Endothelial cell of umbilical vein (primary cell): ENCODE measurements at regions not wholly inside any gene's neighbourhood (a gene's known extent, or its start where the extent isn't known, plus 50 kb on each side); places are given as distances from the start of the nearest gene placed in this dataset.

Experiments
- BruUV-seq: library from RNA; stranded (reverse); fragments of 400-500 nt; replicated peaks from 2 replicates; lab custom pipeline; 2021; lab: Mats Ljungman, UMichigan
- CTCF ChIA-PET: fragments of 300-600, 350-600 bp; sonication (Branson Sonifier 250); formaldehyde crosslinking; loops from one replicate; lab custom pipeline; 2021; ENCODE audit warnings: antibody characterized with exemption, inconsistent platforms; lab: Charles Lee
- POLR2A ChIA-PET: fragments of 300-600, 350-600 bp; sonication (Branson Sonifier 250); formaldehyde crosslinking; loops from one replicate; lab custom pipeline; 2021; ENCODE audit warnings: antibody characterized with exemption, inconsistent platforms; lab: Charles Lee
- DNase-seq: peaks from one replicate; pipeline ENCODE4 v3.0.0-alpha.2; 2011; ENCODE audit warnings: low read depth, low spot score
- FAIRE-seq: peaks from 2 replicates; lab custom pipeline; 2011; peaks lifted over from hg19 to GRCh38; lab: Jason Lieb, UNC
- H2AFZ ChIP-seq: 2 replicates; pipeline ENCODE4 v1.6.0; 2012; ENCODE audit warnings: low read depth, low read length, control low read depth, inconsistent platforms
- H3K27ac ChIP-seq: 2 replicates; pipeline ENCODE4 v1.5.1; 2011; ENCODE audit warnings: low read depth, mild to moderate bottlenecking, control low read depth, low read length, moderate library complexity; ENCODE audit not compliant: insufficient read depth
- H3K27me3 ChIP-seq, 2 experiments: 2 replicates each; pipeline versions ENCODE4 v1.6.0 to v1.6.1; 2011; ENCODE audit warnings: low read length in 2 of 2, mixed read lengths in 1 of 2; ENCODE audit not compliant: control insufficient read depth in 2 of 2, insufficient read depth in 2 of 2
- H3K36me3 ChIP-seq, 2 experiments: 2 replicates in 1 of 2; 3 replicates in 1 of 2; pipeline ENCODE4 v1.5.1; 2011; ENCODE audit warnings: low read length in 2 of 2, mild to moderate bottlenecking in 1 of 2, moderate library complexity in 1 of 2; ENCODE audit not compliant: control insufficient read depth in 2 of 2, insufficient read depth in 2 of 2; ENCODE audit errors: extremely low read depth in 1 of 2
- H3K4me1 ChIP-seq: 3 replicates; pipeline ENCODE4 v1.5.1; 2011; ENCODE audit warnings: mild to moderate bottlenecking, low read length; ENCODE audit not compliant: control insufficient read depth, insufficient read depth; ENCODE audit errors: extremely low read depth
- H3K4me2 ChIP-seq: 2 replicates; pipeline ENCODE4 v1.6.1; 2011; ENCODE audit warnings: low read length, control low read depth, mixed read lengths; ENCODE audit not compliant: insufficient read depth
- H3K4me3 ChIP-seq, 3 experiments: fragments of 200-600 bp in 1 of 3; sonication (generic), shearing (Covaris generic) in 1 of 3; replicated peaks in 1 of 3; 2 replicates each; pipeline ENCODE4 v1.5.1; 2011 to 2016; ENCODE audit warnings: control low read depth in 3 of 3, low read length in 3 of 3, mild to moderate bottlenecking in 2 of 3, inconsistent platforms in 1 of 3, low read depth in 1 of 3, moderate library complexity in 1 of 3; ENCODE audit not compliant: insufficient read depth in 1 of 3
- H3K79me2 ChIP-seq: 2 replicates; pipeline ENCODE4 v1.6.0; 2012; ENCODE audit warnings: low read length, inconsistent platforms; ENCODE audit not compliant: control insufficient read depth, insufficient read depth
- H3K9ac ChIP-seq: replicated peaks from 2 replicates; pipeline ENCODE3; 2011; ENCODE audit warnings: low read length, control low read depth; ENCODE audit not compliant: insufficient read depth; ENCODE audit errors: extremely low read depth
- H3K9me1 ChIP-seq: replicated peaks from 3 replicates; pipeline ENCODE4 v1.6.0; 2011; ENCODE audit warnings: mild to moderate bottlenecking, low read length; ENCODE audit not compliant: control insufficient read depth, insufficient read depth; ENCODE audit errors: extremely low read depth
- H3K9me3 ChIP-seq: replicated peaks from 2 replicates; pipeline ENCODE4 v1.5.1; 2012; ENCODE audit warnings: low read length, inconsistent platforms; ENCODE audit not compliant: control insufficient read depth, insufficient read depth
- H4K20me1 ChIP-seq: replicated peaks from 2 replicates; pipeline ENCODE3; 2011; ENCODE audit warnings: mild to moderate bottlenecking, low read length; ENCODE audit not compliant: control insufficient read depth, insufficient read depth; ENCODE audit errors: extremely low read depth
- CTCF ChIP-seq, 2 donors: IDR thresholded peaks; 1 replicate in 1 of 2; 2 replicates in 1 of 2; pipeline ENCODE4 v1.5.1; 2011; ENCODE audit warnings: low read length in 2 of 2, mild to moderate bottlenecking in 2 of 2, moderate library complexity in 2 of 2, control low read depth in 1 of 2, inconsistent platforms in 1 of 2, low read depth in 1 of 2; ENCODE audit not compliant: insufficient read depth in 1 of 2; ENCODE audit errors: extremely low read depth in 1 of 2
- EZH2 ChIP-seq: IDR thresholded peaks from 2 replicates; pipeline ENCODE4 v1.6.1; 2012; ENCODE audit warnings: borderline replicate concordance, low read depth, mild to moderate bottlenecking, moderate library complexity, low read length, inconsistent platforms; ENCODE audit not compliant: severe bottlenecking
- FOS ChIP-seq: IDR thresholded peaks from 2 replicates; pipeline ENCODE4 v1.6.1; 2011; ENCODE audit warnings: mild to moderate bottlenecking, low read length, moderate library complexity, borderline replicate concordance; ENCODE audit not compliant: insufficient read depth
- GATA2 ChIP-seq: IDR thresholded peaks from 2 replicates; pipeline ENCODE4 v1.7.0; 2011; ENCODE audit warnings: low read depth, mild to moderate bottlenecking, moderate library complexity, mixed read lengths, low read length; ENCODE audit not compliant: insufficient read length, insufficient read depth
- JUN ChIP-seq: IDR thresholded peaks from 2 replicates; pipeline ENCODE4 v1.6.1; 2011; ENCODE audit warnings: borderline replicate concordance, low read depth; ENCODE audit not compliant: insufficient read length, insufficient read depth
- MAX ChIP-seq: IDR thresholded peaks from 2 replicates; pipeline ENCODE4 v1.6.1; 2011; ENCODE audit not compliant: insufficient read depth, insufficient read length
- MYC ChIP-seq: IDR thresholded peaks from one replicate; pipeline ENCODE4 v1.6.1; 2011; ENCODE audit warnings: mild to moderate bottlenecking, low read depth, low read length
- POLR2A ChIP-seq: IDR thresholded peaks from 2 replicates; pipeline ENCODE4 v1.6.1; 2012; ENCODE audit warnings: low read depth, mild to moderate bottlenecking, control low read depth, low read length
- POLR2AphosphoS5 ChIP-seq: IDR thresholded peaks from 2 replicates; pipeline ENCODE4 v1.6.1; 2012; ENCODE audit warnings: low read depth, mild to moderate bottlenecking, control low read depth, low read length, moderate library complexity; ENCODE audit not compliant: insufficient read depth
- dilution Hi-C: fragments of 300-500 bp; cut with MboI; formaldehyde crosslinking; loops from one replicate; pipeline ENCODE4 v1.15.0; 2019; ENCODE audit warnings: low sequenced_read_pairs; ENCODE audit not compliant: extremely low pct_ligation_motif_present
- intact Hi-C: fragments of 100-400 bp; cut with micrococcal nuclease; formaldehyde crosslinking; loops from one replicate; pipeline ENCODE4 v1.10.0; 2022

- Histone ChIP-seq H2AFZ (no peak overlapping the region), H3K36me3 (no peaks in the 10 kb centered on the region), H3K4me2 (no peak overlapping the region), H3K27me3 (no peaks in the 10 kb centered on the region), H4K20me1 (no peaks in the 10 kb centered on the region), H3K9ac (no peak overlapping the region), H3K79me2 (no peaks in the 10 kb centered on the region), H3K4me1 (no peaks in the 10 kb centered on the region), H3K9me3 (no peaks in the 10 kb centered on the region), H3K9me1 (no peaks in the 10 kb centered on the region), H3K27ac (no peak overlapping the region), H3K4me3 (no peak overlapping the region)
- dilution Hi-C loops: no loop called here
- ChIA-PET CTCF (no interaction called here), POLR2A (no interaction called here)
- DNase-seq (no peak), FAIRE-seq (no peak)
- no TSS peak for BruUV-seq
- TF ChIP-seq MAX (no peak), POLR2A (no peak), FOS (no peak), JUN (no peak), MYC (no peak), POLR2AphosphoS5 (no peak), GATA2 (no peak), CTCF (IDR thresholded peaks at IDR 0.05; ENCODE audit: extremely low read depth in 1 of 2, insufficient read depth in 1 of 2, low read depth in 1 of 2, low read length in 2 of 2) (no peak), EZH2 (no peak)
- intact Hi-C loops: no loop called here
These were observed 60.8 kb upstream of the RAB11FIP2 start for GRCh38 chr10:118107541-118107940.
